NOMO-1 treated with DMSO at 0.1 percent for 48 hours (cell line): ENCODE measurements at regions not wholly inside any gene's neighbourhood (a gene's known extent, or its start where the extent isn't known, plus 50 kb on each side); places are given as distances from the start of the nearest gene placed in this dataset.

Source experiments
- DNase-seq: peaks from one replicate; lab custom pipeline; 2025; ENCODE audit not compliant: unreplicated experiment; lab: John Stamatoyannopoulos, UW

DNA sequence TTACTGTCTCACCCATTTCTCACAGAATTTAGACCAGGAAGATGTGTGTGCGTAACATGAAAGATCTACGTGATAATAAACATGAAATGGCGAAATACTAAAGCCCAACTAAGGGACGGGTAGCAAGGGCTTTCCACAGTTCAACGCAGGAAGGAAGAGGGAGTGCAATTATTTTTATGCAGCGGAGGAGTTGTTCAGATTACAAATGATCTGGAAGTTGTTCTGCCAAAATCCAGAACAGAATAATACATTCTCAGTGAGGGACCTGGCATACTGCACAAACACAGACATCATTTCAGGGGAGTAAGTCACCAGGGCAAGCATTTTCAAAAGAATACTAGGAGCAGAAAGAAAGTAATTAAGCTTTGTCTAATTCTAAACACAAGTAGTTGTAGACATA, 133.6 kb upstream of the RAP2B start:
- DNase-seq, result peak; percentile 25

DNA sequence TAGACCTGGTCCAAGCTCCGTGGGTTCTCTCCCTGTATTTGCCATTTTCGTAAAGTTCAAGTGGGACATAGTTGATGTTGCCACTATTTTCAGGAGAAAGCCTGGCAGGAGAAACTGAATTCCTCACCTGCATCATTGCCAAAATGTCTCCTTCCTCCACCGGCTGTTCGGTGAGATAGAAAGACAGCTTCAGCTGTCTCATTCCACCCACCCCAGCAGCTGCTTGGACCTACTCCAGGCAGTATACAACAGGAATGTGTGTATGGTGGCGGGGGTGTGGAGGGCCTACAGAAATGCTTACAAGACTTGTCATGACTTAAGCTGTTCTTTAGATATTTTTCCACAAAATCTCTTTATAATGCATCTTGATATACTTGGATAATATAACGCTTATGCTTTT, 132.7 kb upstream of the RAP2B start:
- no peak for DNase-seq

DNA sequence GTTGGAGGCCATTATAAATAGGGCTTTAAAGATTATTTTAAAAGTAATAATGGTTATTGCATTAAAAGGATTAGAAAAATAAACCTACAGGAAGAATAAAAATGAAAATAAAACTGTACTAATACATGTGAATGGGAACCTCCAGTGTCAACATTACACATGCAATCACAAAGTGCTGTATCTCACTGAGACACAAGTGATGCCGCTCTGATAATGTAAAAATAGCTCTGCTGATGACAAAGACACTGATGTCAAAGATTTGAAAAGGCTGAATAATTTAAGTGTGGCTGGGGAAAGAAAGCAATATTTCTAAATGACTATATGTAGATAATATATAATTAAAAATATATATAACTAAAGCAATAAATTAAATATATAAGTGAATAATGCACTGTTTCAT, 129.1 kb upstream of the RAP2B start:
- no peak for DNase-seq

DNA sequence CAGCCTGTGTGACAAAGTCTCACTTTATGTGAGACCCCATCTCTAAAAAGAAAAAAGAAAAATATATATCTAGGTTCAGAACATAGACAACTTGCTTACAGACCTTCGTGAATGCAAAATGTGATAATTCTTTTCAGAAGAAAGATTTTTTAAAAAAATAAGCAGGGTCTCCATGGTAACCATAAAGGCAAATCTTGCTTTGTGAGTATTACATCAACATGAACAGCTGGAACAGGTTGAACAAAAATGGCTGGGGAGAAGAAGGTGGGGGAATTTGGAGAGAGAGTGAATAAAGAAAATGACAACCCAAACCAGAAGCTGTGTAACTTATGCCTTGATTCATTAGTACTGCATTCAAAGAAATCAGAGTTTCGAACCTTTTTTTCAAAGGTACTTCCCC, 125.2 kb upstream of the RAP2B start:
- no peak for DNase-seq

DNA sequence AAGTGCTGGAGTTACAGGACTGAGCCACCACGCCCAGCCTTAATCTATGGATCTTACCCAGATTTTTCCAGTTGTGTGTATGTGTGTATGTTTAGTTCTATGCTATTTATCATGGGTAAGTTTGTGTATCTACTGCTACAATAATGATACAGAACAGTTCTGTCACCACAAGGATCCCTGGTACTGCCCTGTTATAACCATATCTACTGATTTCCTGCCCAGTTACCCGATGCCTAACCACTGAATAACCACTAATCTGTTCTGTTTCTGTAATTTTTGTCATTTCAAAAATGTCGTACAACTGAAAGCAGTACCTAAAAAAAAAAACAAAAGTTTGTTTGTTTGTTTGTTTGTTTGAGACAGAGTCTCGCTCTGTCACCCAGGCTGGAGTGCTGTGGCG, 123.7 kb upstream of the RAP2B start:
- no peak for DNase-seq

DNA sequence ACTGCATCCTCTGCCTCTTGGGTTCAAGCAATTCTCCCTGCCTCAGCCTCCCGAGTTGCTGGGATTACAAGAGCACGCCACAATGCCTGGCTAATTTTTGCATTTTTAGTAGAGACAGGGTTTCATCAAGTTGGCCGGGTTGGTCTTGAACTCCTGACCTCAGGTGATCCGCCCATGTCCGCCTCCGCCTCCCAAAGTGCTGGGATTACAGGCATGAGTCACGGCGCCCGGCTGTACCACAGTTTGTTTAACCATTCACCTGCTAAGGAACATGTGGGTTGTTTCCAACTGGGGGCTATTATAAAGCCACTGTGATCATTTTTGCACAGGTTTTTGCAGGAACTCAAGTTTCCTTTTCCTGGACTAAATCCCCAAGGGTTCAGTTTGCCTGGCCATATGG, 123.2 kb upstream of the RAP2B start:
- no peak for DNase-seq

DNA sequence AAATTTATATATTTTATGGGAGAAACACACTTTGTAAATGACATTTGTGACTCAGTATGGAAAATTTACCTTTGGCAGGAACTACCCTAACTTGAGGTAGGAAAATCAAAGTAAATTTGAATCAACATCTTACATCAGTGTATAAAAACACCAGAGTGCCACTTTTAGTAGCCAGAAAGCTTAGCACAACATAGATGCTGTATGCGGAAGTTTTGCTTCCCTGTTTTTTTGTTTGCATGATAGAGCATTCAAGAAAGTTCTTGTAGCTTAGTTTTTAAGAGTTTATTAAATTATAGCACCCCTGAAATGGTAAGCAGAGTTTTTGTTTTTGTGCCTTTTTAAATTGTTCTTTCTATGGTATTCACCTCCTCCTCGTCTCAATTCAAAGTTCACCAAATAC, 120.8 kb upstream of the RAP2B start:
- no peak for DNase-seq

DNA sequence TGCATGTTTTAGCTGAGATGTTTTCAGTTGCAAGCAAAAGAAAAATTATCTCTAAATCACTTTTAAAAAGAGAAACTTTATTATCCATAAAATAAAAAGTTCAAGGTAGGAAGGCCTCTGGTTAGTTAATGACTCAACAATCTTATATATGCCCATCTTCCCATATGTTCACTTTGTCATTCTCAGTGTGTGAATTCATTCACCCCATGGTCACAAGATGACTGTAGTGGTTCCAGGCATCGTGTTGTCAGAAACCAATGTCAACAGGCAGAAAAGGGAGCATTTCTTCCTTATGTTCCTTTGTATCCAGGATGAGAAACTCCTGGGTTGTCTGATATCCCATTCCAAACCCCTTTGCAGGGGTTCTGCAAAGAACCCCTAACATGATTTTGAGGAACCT, 119.9 kb upstream of the RAP2B start:
- no peak for DNase-seq

DNA sequence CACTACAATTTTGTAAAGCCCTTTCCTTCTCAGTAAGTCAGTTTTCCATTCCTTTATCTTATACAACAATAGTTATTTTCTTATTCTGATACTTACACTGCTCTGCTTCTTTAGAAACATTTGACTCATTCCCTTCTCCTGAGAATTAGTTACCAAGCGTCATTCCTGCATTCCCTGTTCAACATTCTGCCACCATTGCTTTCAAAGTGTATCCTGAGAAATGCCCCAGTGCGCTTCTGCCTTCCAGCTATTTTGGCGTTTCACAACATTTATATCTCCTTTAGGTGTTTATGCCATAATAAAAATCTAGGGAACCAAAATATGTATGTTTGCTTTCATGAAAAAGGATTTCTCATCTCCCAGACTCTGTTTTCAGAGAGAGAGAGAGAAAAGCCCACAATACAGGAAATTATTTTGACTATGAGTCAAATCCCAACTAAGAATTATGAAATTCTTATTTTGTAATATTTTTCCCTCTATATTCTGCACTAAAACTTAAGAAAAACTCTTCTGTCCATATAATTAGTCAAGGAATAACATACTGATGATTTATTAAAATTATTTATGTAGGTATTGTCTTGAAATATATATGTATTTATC, 118.2 kb upstream of the RAP2B start:
- peak; percentile 12 for DNase-seq

DNA sequence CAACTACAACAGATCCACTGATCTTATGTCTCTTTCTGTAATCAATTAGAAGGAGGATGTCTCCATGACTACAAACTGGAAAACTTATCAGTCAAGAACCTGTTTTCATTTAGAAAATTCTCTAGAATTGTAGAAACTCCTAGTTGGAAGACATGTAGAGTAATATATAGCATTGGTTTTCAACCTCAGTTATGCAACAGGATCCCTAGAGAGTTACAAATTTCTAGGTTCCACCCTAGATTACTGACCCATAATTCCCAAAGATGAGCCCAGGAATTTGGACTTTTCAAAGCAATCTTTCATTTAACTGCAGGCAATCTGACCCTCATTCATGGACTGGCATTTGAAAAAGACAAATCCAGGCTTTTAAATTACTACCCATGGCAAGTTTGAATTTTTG, 116.9 kb upstream of the RAP2B start:
- DNase-seq, result no peak

DNA sequence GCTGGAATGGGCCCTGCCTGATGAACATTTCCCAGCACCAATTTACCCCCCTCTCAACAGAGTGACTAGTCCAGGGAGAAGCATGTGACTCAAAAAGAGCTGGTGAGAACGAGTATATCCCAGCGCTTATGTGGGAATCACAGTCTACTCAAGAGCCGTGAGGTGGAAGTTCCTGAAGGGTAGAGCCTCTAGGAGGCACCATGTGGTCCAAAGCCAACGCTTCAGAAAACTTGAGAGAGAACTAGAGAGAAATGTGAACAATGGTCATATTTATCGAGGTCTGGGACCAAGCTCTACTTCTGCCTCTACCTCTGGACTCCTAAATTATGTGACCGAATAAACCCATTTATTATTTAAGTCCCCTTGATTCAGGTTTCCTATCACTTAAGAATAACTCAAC, 111.0 kb upstream of the RAP2B start:
- DNase-seq, result no peak

DNA sequence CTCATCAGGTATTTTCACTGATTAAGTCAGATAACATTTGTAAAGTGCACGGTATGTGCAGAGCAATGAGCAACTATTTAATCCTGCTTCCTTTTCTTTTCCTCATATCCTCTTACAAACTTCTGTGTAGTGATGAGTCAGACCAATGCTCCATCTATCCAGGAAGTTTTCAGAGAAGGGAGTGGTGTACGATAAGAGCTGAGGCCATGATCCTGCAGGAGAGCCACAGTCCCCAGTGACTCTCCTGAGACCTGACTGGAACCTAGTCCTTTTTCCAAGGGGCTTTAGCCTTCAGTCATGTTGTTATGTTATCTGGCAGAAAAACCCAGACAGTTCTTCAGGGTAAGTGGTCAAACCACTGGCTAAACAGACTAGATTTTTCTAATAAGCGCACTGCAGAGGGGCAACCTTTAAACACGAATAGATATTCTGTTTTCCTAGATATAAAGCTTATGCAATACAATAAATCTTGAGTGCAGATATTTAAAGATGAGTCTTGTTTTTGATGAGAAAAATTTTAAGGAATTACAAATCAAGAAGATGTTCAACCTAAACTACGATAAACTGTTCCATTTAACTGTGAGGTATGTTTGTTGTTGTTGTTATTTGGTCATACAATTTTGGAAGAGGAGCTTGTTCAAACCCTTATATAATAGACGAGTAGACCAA, 110.5 kb upstream of the RAP2B start:
- no peak for DNase-seq

DNA sequence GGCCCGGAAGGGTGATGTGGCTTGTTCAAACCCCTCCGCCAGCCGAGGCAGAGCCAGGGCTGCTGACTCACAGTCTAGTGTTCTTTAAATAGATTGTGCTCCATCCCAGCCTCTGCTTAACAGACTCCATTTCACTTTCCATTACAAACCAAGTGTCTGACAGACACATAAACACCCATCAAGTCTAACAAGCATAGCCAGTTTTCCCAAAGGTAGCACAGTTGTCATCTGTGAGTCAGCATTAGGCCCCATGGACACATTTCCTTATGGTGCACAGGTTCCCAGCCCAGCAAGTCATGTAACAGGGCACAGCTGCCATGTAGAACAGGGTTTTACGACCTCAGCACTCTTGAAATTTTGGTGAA, 109.9 kb upstream of the RAP2B start:
- DNase-seq, result peak; percentile 62

DNA sequence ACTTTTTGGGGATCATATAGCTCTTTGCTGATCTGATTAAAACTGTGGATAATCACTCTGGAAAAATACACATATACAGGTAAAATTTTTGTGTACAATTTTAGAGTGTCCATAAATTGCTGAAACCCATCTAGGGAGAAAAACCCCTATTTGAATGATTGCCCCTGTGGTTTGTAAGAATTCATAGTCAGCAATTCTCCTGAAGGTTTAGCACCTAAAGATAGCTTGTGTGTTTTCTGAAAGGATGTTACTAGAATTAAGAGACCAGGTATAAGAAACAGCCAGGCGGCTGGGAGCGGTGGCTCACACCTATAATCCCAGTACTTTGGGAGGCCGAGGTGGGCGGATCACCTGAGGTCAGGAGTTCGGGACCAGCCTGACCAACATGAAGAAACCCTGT, 106.8 kb upstream of the RAP2B start:
- no peak for DNase-seq

DNA sequence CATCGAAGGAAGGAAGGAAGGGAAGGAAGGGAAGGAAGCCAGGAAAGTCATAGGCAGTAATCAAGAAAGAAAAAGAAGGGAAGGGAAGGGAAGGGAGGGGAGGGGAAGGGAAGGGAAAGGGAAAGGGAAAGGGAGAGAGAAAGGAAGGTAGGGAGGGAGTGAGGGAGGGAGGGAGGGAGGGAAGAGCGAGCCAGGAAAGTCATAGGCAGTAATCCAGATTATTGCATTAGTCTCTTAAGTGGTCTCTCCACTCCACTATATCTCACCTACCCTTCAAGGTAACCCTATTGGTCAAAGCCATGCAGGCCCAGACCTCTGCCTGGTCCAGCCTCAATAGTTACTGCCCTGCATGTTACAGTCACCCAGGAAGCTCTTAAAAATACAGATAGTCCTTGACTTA, 106.2 kb upstream of the RAP2B start:
- DNase-seq, result no peak

DNA sequence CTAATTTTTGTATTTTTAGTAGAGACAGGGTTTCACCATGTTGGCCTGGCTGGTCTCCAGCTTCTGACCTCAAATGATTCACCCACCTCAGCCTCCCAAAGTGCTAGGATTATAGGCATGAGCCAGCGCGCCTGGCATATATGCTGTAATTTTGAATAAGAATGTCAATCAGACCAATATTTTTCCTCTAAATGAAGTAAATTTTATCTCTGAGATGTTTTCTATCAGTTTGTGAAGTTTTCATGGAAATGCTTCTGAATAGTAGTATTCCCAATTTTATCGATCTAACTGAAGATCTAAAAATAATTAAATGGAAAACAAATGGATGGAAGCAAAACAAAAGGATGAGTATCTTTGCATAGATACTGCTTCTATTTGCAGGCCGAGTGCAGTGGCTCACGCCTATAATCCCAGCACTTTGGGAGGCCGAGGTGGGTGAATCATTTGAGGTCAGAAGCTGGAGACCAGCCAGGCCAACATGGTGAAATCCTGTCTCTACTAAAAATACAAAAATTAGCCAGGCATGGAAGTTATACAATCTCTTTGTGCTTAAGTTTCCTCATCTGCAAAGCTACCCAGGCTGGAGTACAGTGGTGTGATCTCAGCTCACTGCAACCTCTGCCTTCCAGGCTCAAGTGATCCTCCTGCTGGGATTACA, 103.9 kb upstream of the RAP2B start:
- DNase-seq, result peak; percentile 63

DNA sequence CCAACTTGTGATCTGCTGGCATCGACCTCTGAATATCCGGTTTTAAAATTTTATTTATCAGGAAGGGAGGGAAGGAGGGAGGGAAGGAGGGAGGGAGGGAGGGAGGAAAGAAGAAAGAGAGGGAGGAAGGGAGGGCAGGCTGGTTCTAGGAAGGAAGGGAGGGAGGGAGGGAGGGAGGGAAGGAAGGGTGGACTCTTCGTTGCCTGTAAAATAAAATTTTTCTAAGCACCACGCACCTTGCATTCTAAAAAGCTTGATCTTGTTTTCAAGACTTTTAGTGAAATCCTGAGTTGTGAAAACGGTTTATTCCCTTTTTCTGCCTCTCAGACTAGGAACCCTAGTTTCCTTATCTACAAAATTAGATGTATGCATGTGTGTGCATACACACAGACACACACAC, 101.7 kb upstream of the RAP2B start:
- no peak for DNase-seq

DNA sequence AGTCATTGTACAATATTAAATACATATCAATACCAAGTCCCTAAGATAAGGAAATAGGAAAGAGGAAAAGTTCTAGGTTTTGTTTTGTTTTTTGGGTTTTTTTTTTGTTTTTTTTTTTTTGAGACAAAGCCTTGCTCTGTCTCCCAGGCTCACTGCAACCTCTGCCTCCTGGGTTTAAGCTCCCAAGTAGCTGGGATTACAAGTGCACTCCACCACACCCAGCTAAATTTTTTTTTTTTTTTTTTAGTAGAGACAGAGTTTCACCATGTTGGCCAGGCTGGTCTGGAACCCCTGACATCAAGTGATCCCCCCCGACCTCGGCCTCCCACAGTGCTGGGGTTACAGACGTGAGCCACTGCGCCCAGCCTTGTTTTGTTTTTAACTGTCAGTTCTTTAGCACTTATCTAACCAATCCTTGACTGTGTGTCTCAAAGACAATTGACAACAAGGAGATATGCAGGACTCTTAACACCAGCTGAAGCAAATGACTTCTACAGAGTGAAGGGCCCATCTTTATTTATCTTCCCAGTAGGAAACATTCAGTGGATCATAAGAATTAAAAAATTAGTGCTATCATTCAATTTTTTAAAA, 100.0 kb upstream of the RAP2B start:
- no peak for DNase-seq

DNA sequence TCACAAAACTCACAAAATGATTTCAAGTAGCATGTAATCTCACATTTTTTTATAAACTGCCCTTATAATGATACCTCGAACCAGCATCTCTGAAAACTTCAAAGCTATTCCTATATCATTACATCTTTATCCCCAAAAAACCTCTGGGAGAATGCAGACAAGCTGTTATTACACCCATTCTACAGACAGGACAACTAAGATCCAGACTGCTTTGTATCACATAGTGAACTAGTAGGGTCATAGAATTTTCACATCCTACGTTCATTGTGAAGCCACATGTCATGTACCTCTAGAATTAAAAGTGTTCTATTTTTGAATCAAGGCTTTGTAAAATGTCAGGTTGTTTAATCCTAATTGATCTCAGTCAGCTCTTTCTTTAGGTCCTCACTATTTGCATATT, 98.7 kb upstream of the RAP2B start:
- DNase-seq, result no peak

DNA sequence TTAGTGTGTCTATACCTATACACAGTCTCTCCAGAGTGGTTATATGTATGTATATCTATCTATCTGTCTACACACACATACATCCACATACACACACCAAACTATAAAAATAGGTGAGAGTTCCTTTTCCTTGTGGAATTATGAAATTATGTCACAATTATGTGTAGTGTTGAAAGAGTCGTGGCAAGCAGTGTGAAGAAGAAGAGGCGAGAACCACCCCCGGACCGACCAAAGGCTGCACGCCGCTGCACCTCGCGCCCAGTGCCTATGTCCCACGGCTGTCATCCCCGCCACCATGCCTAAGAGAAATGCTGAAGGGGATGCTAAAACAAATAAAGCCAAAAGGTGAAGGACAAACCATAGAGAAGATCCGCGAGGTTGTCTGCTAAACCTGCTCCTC, 95.0 kb upstream of the RAP2B start:
- no peak for DNase-seq

DNA sequence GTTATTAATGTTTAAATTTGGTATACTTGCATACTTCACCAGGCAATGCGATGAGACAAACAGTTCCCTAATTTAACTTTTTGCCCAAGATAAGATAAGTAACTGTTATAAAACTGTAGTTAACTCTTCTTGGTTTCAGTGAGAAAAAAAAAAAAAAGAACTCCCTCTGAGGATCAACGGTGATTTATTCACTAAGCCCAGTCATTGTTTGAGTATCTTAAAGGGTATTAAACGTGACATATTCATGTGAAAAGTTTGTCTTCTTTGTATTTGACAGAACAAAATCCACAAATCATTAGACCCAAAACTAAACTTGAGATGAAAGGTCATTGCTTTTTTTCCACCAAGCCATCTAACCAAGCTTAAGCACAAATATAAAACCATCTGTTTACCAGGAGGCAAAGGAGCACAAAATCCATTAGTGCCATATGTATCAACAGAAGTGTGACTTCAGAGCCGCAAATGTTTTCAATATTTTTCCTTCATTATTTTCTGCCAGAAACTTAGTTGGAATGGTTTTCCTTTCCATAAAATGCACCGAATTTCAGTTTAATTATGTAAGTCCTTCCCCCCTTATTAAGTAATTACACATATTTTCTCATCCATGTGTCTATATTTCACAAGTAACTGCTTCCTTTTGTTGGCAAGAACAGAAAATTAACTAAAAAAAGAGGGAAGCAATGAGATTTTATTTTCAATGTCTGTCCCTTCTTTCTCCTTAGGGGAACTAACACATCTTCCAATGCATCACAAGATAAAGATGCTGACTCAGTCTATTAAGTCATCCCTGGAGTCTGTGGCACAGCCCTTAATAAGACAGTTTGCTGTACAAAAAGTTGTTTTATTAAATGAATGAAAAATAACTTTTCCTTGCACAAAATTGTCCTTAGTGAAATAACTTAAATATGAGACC, 92.2 kb upstream of the RAP2B start:
- DNase-seq, result peak; percentile 81

DNA sequence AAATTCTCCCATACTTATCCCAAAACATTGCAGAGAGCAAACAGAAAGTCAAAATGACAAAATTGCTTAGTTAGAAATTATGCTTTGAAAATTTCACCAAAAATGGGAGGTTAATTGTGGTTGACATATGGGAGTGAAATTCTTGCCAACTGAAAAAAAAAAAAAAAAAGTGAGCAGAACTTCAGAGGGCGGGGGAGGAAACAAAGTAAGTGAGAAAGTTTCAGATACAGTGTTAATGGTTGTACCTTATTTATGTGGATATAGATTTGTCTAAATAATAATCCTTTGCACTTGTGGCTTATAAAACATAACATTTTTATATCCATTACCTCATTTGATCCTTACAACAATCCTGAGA, 91.5 kb upstream of the RAP2B start:
- no peak for DNase-seq
